ENCODE measurements at regions not wholly inside any gene's neighbourhood (a gene's known extent, or its start where the extent isn't known, plus 50 kb on each side); places are given as distances from the start of the nearest gene placed in this dataset.

DNA sequence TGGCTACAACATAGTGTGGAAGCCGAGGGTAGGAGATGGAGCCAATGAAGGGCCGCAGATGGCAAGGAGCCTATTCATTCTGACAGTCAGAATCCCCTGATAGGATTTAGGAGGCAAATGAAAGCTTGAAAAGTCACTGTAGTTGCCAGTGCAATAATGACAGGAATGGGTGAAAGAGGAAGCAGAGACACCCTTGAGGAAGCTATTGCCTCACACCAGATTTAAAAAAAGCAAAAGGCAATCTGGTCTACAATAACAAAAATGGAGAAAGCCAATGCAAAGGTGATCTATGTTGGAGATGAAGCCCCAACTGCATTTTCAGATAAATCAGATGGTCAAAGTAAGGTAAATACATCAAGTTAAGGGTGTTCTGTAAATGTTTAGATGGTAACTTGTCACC, 158.5 kb downstream of the TUBA3C start:
- Mint-ChIP-seq H3K4me3 (no peak overlapping the region), H3K27me3 (ENCODE audit: low read depth in 2 of 2) (no peaks in the 10 kb centered on the region), H3K9me3 (peaks cover 3 to 8% of the 10 kb centered on the region in 2 donors), H3K27ac (no peak overlapping the region), H3K4me1 (no peaks in the 10 kb centered on the region), H3K36me3 (no peaks in the 10 kb centered on the region)
- ATAC-seq (no peak), DNase-seq (no peak)
- Histone ChIP-seq H3K9me3 (ENCODE audit: control insufficient read depth, insufficient read depth, low read length) (peaks cover 2% of the 10 kb centered on the region), H3K4me3 (ENCODE audit: low read length) (no peak overlapping the region), H3K27me3 (ENCODE audit: control insufficient read depth, insufficient read depth, low read length) (no peaks in the 10 kb centered on the region), H3K27ac (ENCODE audit: low read length) (no peak overlapping the region), H3K36me3 (ENCODE audit: control insufficient read depth, insufficient read depth, low read length) (no peaks in the 10 kb centered on the region), H3K4me1 (ENCODE audit: control insufficient read depth, insufficient read depth, low read length) (no peaks in the 10 kb centered on the region)
- WGBS (ENCODE audit: insufficient coverage), result 24% methylated on average over 2 of the region's 2 CpGs
- TF ChIP-seq, protein P1, sequence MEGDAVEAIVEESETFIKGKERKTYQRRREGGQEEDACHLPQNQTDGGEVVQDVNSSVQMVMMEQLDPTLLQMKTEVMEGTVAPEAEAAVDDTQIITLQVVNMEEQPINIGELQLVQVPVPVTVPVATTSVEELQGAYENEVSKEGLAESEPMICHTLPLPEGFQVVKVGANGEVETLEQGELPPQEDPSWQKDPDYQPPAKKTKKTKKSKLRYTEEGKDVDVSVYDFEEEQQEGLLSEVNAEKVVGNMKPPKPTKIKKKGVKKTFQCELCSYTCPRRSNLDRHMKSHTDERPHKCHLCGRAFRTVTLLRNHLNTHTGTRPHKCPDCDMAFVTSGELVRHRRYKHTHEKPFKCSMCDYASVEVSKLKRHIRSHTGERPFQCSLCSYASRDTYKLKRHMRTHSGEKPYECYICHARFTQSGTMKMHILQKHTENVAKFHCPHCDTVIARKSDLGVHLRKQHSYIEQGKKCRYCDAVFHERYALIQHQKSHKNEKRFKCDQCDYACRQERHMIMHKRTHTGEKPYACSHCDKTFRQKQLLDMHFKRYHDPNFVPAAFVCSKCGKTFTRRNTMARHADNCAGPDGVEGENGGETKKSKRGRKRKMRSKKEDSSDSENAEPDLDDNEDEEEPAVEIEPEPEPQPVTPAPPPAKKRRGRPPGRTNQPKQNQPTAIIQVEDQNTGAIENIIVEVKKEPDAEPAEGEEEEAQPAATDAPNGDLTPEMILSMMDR (IDR thresholded peaks at IDR 0.05), result no peak
- intact Hi-C loops (cut with micrococcal nuclease), result no loop called here

DNA sequence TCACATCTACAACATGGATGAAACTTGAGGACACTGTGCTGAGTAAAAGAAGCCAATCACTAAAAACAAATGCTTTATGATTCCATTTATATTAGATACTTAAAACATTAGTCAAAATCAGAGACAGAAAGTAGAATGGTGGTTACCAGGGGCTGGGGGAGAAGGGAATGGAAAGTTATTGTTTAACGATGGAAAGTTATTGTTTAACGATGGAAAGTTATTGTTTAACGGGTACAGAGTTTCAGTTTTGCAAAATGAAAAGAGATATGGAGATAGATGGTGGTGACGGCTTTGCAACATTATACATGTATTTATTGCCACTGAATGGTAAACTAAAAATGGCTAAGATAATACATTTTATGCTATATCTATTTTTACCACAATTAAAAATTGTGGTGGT, 160.6 kb downstream of the TUBA3C start:
- no peak overlapping the region for H3K27ac Mint-ChIP-seq
- H3K4me1 Mint-ChIP-seq, result no peaks in the 10 kb centered on the region

DNA sequence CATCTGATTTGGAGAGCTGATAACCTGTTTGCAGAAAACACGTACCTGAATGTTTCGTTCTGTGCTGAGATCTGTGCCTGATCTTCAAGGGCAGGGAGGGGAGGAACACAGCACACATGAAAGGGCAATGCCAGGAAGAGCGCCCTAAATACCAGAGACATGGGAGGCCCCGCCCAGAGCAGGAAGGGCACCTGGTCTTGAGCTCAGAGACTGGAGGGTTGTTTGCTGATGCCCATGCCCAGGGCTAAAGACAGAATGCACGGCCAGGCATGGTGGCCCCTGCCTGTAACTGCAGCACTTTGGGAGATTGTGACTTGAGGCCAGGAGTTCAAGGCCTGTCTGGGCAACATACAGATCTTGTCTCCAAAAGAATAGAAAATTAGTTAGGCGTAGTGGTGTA, 183.2 kb downstream of the TUBA3C start:
- Mint-ChIP-seq H3K4me3 (no peak overlapping the region), H3K4me1 (no peaks in the 10 kb centered on the region), H3K27ac (no peak overlapping the region), H3K9me3 (peaks cover 40 to 41% of the 10 kb centered on the region in 2 donors), H3K36me3 (no peaks in the 10 kb centered on the region), H3K27me3 (ENCODE audit: low read depth in 2 of 2) (no peaks in the 10 kb centered on the region)
- intact Hi-C loops (cut with micrococcal nuclease), result no loop called here
- no peaks in the 10 kb centered on the region for H3K36me3 ChIP-seq (ENCODE audit: control insufficient read depth, insufficient read depth, low read length)
- H3K4me3 ChIP-seq (ENCODE audit: low read length), result no peak overlapping the region
- peak in 1 of 2 donors; percentile 5 for DNase-seq
- TF ChIP-seq, protein P1 (IDR thresholded peaks at IDR 0.05), result no peak
- no peaks in the 10 kb centered on the region for H3K4me1 ChIP-seq (ENCODE audit: control insufficient read depth, insufficient read depth, low read length)
- 80% methylated on average over 6 of the region's 6 CpGs for WGBS (ENCODE audit: insufficient coverage)
- no peaks in the 10 kb centered on the region for H3K27me3 ChIP-seq (ENCODE audit: control insufficient read depth, insufficient read depth, low read length)
- no peak overlapping the region for H3K27ac ChIP-seq (ENCODE audit: low read length)
- peaks cover 5% of the 10 kb centered on the region for H3K9me3 ChIP-seq (ENCODE audit: control insufficient read depth, insufficient read depth, low read length)
- no peak for ATAC-seq

More for the DNA sequence above, 160.6 kb downstream of the TUBA3C start:
- Mint-ChIP-seq H3K4me3 (no peak overlapping the region), H3K27me3 (ENCODE audit: low read depth in 2 of 2) (no peaks in the 10 kb centered on the region), H3K9me3 (peaks cover 3 to 9% of the 10 kb centered on the region in 2 donors), H3K36me3 (no peaks in the 10 kb centered on the region)
- Histone ChIP-seq H3K36me3 (ENCODE audit: control insufficient read depth, insufficient read depth, low read length) (no peaks in the 10 kb centered on the region), H3K27ac (ENCODE audit: low read length) (no peak overlapping the region), H3K27me3 (ENCODE audit: control insufficient read depth, insufficient read depth, low read length) (no peaks in the 10 kb centered on the region), H3K4me1 (ENCODE audit: control insufficient read depth, insufficient read depth, low read length) (no peaks in the 10 kb centered on the region), H3K9me3 (ENCODE audit: control insufficient read depth, insufficient read depth, low read length) (peaks cover 2% of the 10 kb centered on the region), H3K4me3 (ENCODE audit: low read length) (no peak overlapping the region)
- 87% methylated on average over 3 of the region's 4 CpGs for WGBS (ENCODE audit: insufficient coverage)
- DNase-seq, result no peak
- TF ChIP-seq, protein P1 (IDR thresholded peaks at IDR 0.05), result no peak
- intact Hi-C loops (cut with micrococcal nuclease), result no loop called here
- ATAC-seq, result no peak

DNA sequence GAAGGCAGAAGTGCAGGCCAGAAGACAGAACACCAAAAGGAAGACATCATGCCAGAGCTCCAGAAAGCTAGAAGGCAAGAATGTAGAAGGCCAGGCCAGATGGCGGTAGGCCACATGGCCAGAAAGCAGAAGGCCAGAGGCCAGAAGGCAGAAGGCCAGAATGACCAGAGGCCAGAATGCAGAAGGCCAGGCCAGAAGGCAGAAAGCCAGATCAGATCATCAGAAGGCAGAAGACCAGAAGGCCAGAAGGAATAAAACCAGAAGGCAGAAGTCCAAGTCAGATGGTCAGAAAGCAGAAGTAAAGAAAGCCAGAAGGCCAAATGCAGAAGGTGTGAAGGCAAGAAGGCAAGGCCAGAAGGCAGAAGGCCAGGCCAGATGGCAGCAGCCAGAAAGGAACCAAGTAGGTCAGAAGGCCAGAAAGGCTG, 185.0 kb downstream of the TUBA3C start:
- Mint-ChIP-seq H3K4me3 (no peak overlapping the region), H3K36me3 (peaks cover 4% of the 10 kb centered on the region), H3K4me1 (no peaks in the 10 kb centered on the region), H3K9me3 (peaks cover 44 to 50% of the 10 kb centered on the region in 2 donors), H3K27me3 (ENCODE audit: low read depth in 2 of 2) (no peaks in the 10 kb centered on the region), H3K27ac (no peak overlapping the region)
- H3K4me1 ChIP-seq (ENCODE audit: control insufficient read depth, insufficient read depth, low read length), result no peaks in the 10 kb centered on the region
- ATAC-seq (no peak), DNase-seq (no peak)
- H3K27me3 ChIP-seq (ENCODE audit: control insufficient read depth, insufficient read depth, low read length), result no peaks in the 10 kb centered on the region
- no peak overlapping the region for H3K27ac ChIP-seq (ENCODE audit: low read length)
- WGBS (ENCODE audit: insufficient coverage), result 96% methylated on average over 1 of the region's 1 CpG
- no peaks in the 10 kb centered on the region for H3K36me3 ChIP-seq (ENCODE audit: control insufficient read depth, insufficient read depth, low read length)
- H3K4me3 ChIP-seq (ENCODE audit: low read length), result no peak overlapping the region
- intact Hi-C loops (cut with micrococcal nuclease), result no loop called here
- H3K9me3 ChIP-seq (ENCODE audit: control insufficient read depth, insufficient read depth, low read length), result peaks cover 12% of the 10 kb centered on the region
- TF ChIP-seq, protein P1 (IDR thresholded peaks at IDR 0.05), result no peak

Data from natural killer cell (primary cell).